ENCODE measurements at regions not wholly inside any gene's neighbourhood (a gene's known extent, or its start where the extent isn't known, plus 50 kb on each side); places are given as distances from the start of the nearest gene placed in this dataset.

DNA sequence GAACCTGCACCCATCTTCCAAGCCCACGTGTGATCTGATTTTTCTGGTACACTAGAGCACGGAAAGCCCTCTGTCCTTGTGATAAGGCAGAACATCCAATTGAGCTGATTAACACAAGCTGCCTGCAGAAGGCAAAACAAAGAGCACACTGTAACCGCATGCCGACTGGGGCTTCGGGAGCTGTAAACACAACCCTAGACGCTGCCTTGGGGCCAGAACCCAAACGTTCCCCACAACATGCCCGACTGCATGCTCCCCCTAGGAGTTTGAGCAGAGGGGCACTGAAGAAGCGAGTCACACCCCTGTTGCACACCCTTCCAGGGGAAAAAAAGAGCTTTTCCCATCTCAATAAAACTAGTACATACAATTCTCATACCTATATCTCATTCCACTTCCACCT is 470.7 kb downstream of the HTR1B start:
- no TSS peak for BruUV-seq (replicated peaks)
- H3K27me3 ChIP-seq (ENCODE audit: control insufficient read depth, insufficient read depth, low read length): no peaks in the 10 kb centered on the region
- H3K4me1 ChIP-seq (ENCODE audit: control insufficient read depth, insufficient read depth, low read length): no peaks in the 10 kb centered on the region
- intact Hi-C loops (cut with micrococcal nuclease; ENCODE audit: unreplicated experiment): no loop called here
- no peak overlapping the region for H3K27ac ChIP-seq (ENCODE audit: low read length)
- in situ Hi-C loops (cut with HindIII; ENCODE audit: low pct_unique_long_range_greater_than_20kb, low sequenced_read_pairs): no loop called here
- POLR2A ChIA-PET: no interaction called here
- DNase-seq (ENCODE audit: low read depth, low spot score): no peak
- CTCF ChIA-PET: no interaction called here
- TF ChIP-seq, protein P1, sequence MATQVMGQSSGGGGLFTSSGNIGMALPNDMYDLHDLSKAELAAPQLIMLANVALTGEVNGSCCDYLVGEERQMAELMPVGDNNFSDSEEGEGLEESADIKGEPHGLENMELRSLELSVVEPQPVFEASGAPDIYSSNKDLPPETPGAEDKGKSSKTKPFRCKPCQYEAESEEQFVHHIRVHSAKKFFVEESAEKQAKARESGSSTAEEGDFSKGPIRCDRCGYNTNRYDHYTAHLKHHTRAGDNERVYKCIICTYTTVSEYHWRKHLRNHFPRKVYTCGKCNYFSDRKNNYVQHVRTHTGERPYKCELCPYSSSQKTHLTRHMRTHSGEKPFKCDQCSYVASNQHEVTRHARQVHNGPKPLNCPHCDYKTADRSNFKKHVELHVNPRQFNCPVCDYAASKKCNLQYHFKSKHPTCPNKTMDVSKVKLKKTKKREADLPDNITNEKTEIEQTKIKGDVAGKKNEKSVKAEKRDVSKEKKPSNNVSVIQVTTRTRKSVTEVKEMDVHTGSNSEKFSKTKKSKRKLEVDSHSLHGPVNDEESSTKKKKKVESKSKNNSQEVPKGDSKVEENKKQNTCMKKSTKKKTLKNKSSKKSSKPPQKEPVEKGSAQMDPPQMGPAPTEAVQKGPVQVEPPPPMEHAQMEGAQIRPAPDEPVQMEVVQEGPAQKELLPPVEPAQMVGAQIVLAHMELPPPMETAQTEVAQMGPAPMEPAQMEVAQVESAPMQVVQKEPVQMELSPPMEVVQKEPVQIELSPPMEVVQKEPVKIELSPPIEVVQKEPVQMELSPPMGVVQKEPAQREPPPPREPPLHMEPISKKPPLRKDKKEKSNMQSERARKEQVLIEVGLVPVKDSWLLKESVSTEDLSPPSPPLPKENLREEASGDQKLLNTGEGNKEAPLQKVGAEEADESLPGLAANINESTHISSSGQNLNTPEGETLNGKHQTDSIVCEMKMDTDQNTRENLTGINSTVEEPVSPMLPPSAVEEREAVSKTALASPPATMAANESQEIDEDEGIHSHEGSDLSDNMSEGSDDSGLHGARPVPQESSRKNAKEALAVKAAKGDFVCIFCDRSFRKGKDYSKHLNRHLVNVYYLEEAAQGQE (IDR thresholded peaks at IDR 0.05; ENCODE audit: insufficient read depth in 1 of 2, low read depth in 2 of 2, low read length in 1 of 2): no peak
- TF ChIP-seq, protein P2, sequence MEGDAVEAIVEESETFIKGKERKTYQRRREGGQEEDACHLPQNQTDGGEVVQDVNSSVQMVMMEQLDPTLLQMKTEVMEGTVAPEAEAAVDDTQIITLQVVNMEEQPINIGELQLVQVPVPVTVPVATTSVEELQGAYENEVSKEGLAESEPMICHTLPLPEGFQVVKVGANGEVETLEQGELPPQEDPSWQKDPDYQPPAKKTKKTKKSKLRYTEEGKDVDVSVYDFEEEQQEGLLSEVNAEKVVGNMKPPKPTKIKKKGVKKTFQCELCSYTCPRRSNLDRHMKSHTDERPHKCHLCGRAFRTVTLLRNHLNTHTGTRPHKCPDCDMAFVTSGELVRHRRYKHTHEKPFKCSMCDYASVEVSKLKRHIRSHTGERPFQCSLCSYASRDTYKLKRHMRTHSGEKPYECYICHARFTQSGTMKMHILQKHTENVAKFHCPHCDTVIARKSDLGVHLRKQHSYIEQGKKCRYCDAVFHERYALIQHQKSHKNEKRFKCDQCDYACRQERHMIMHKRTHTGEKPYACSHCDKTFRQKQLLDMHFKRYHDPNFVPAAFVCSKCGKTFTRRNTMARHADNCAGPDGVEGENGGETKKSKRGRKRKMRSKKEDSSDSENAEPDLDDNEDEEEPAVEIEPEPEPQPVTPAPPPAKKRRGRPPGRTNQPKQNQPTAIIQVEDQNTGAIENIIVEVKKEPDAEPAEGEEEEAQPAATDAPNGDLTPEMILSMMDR (IDR thresholded peaks at IDR 0.05): no peak
- TF ChIP-seq TCF7L2 (IDR thresholded peaks at IDR 0.05; ENCODE audit: low read depth, low read length) (no peak), POLR2AphosphoS5 (IDR thresholded peaks at IDR 0.05; ENCODE audit: low read depth, low read length) (no peak), SIN3A (IDR thresholded peaks at IDR 0.05; ENCODE audit: borderline replicate concordance, insufficient read depth, low read depth, low read length) (no peak)
- no peak for ATAC-seq
- H3K4me3 ChIP-seq (ENCODE audit: low read depth in 2 of 2, low read length in 2 of 2): no peak overlapping the region
- H3K36me3 ChIP-seq (ENCODE audit: control insufficient read depth, insufficient read depth, low read length): no peaks in the 10 kb centered on the region
- no peaks in the 10 kb centered on the region for H3K9me3 ChIP-seq (ENCODE audit: control insufficient read depth, insufficient read depth, low read depth, low read length)

DNA sequence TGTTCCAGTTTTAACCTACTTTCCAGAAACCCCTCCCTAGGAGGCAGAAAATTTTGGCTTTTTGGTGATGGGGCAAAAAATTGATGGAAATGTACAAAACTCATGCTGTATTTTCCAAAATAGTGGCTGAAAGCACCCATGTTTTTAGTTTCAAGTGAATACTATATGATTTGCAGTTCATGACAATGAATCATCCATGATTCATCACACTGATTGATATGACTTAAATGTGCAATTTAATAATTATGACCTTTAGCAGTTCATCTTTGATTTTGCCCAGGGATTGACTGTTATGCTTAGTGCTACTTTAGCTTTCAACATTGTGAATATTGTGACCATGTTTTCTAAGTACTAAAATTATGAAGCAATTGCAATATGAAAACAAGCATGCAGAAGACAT is 478.7 kb downstream of the HTR1B start:
- H3K36me3 ChIP-seq (ENCODE audit: control insufficient read depth, insufficient read depth, low read length): no peaks in the 10 kb centered on the region
- H3K9me3 ChIP-seq (ENCODE audit: control insufficient read depth, insufficient read depth, low read depth, low read length): no peaks in the 10 kb centered on the region
- no peak overlapping the region for H3K27ac ChIP-seq (ENCODE audit: low read length)
- CTCF ChIA-PET: no interaction called here
- POLR2A ChIA-PET: no interaction called here
- no peaks in the 10 kb centered on the region for H3K27me3 ChIP-seq (ENCODE audit: control insufficient read depth, insufficient read depth, low read length)
- no TSS peak for BruUV-seq (replicated peaks)
- no peaks in the 10 kb centered on the region for H3K4me1 ChIP-seq (ENCODE audit: control insufficient read depth, insufficient read depth, low read length)
- ATAC-seq (no peak), DNase-seq (ENCODE audit: low read depth, low spot score) (no peak)
- no peak overlapping the region for H3K4me3 ChIP-seq (ENCODE audit: low read depth in 2 of 2, low read length in 2 of 2)
- in situ Hi-C loops (cut with HindIII; ENCODE audit: low pct_unique_long_range_greater_than_20kb, low sequenced_read_pairs): no loop called here
- TF ChIP-seq TCF7L2 (IDR thresholded peaks at IDR 0.05; ENCODE audit: low read depth, low read length) (no peak), SIN3A (IDR thresholded peaks at IDR 0.05; ENCODE audit: borderline replicate concordance, insufficient read depth, low read depth, low read length) (no peak), POLR2AphosphoS5 (IDR thresholded peaks at IDR 0.05; ENCODE audit: low read depth, low read length) (no peak)
- TF ChIP-seq, protein P1 (IDR thresholded peaks at IDR 0.05; ENCODE audit: insufficient read depth in 1 of 2, low read depth in 2 of 2, low read length in 1 of 2): no peak
- TF ChIP-seq, protein P2 (IDR thresholded peaks at IDR 0.05): no peak
- intact Hi-C loops (cut with micrococcal nuclease; ENCODE audit: unreplicated experiment): no loop called here

Data from Panc1 (cell line).